A673 (cell line): ENCODE measurements at regions not wholly inside any gene's neighbourhood (a gene's known extent, or its start where the extent isn't known, plus 50 kb on each side); places are given as distances from the start of the nearest gene placed in this dataset.

ENCODE experiments used
- BruUV-seq: library from RNA; stranded (reverse); fragments of 400-500 nt; replicated peaks from 2 replicates; lab custom pipeline; 2021; lab: Mats Ljungman, UMichigan
- CTCF ChIA-PET: fragments of 300-600 bp; sonication (Branson Sonifier 250); formaldehyde crosslinking; loops from one replicate; lab custom pipeline; 2022; ENCODE audit warnings: antibody characterized with exemption; lab: Charles Lee
- POLR2A ChIA-PET: fragments of 300-600 bp; sonication (Branson Sonifier 250); formaldehyde crosslinking; loops from one replicate; lab custom pipeline; 2022; ENCODE audit warnings: antibody characterized with exemption; ENCODE audit not compliant: low non-redundant PET; lab: Charles Lee
- DNase-seq: peaks from one replicate; pipeline ENCODE4 v3.0.0-alpha.2; 2015; ENCODE audit warnings: low spot score
- H3K27ac ChIP-seq: fragments of 200-600 bp; sonication (generic); 2 replicates; pipeline ENCODE4 v1.5.1; 2016; ENCODE audit warnings: mixed run types, low read depth, mild to moderate bottlenecking, mixed read lengths, antibody characterized with exemption, low read length; ENCODE audit not compliant: poor library complexity, severe bottlenecking
- H3K27me3 ChIP-seq: fragments of 200-600 bp; sonication (generic); replicated peaks from 2 replicates; pipeline ENCODE4 v1.6.1; 2017; ENCODE audit warnings: mixed run types, low read depth, mild to moderate bottlenecking, mixed read lengths, antibody characterized with exemption, low read length; ENCODE audit not compliant: insufficient read depth, poor library complexity
- H3K36me3 ChIP-seq: fragments of 200-600 bp; sonication (generic); 2 replicates; pipeline ENCODE4 v1.6.1; 2016; ENCODE audit warnings: mixed run types, mild to moderate bottlenecking, mixed read lengths, antibody characterized with exemption, low read length; ENCODE audit not compliant: insufficient read depth, poor library complexity, severe bottlenecking
- H3K4me1 ChIP-seq: fragments of 200-600 bp; sonication (generic); 2 replicates; pipeline ENCODE4 v1.6.1; 2017; ENCODE audit warnings: mixed run types, mild to moderate bottlenecking, mixed read lengths, antibody characterized with exemption, low read length; ENCODE audit not compliant: insufficient read depth, poor library complexity, severe bottlenecking
- H3K4me3 ChIP-seq: fragments of 200-600 bp; sonication (generic); 2 replicates; pipeline ENCODE4 v1.5.1; 2016; ENCODE audit warnings: low read depth, mixed run types, mild to moderate bottlenecking, mixed read lengths, low read length; ENCODE audit not compliant: poor library complexity, severe bottlenecking
- H3K9me3 ChIP-seq: fragments of 200-600 bp; sonication (generic); 2 replicates; pipeline ENCODE4 v1.6.1; 2016; ENCODE audit warnings: mixed run types, low read depth, mild to moderate bottlenecking, mixed read lengths, antibody characterized with exemption, low read length; ENCODE audit not compliant: poor library complexity, severe bottlenecking
- CTCF ChIP-seq: fragments of 300-800, 200-600 bp; sonication (generic); conservative IDR thresholded peaks from 2 replicates; pipeline ENCODE4 v1.5.1; 2017; ENCODE audit warnings: low read depth, mild to moderate bottlenecking, antibody characterized with exemption, low read length, moderate library complexity, mixed read lengths
- EZH2 ChIP-seq: fragments of 200-600 bp; sonication (generic); IDR thresholded peaks from 2 replicates; pipeline ENCODE4 v1.6.1; 2017; ENCODE audit warnings: borderline replicate concordance, low read depth, mild to moderate bottlenecking, mixed read lengths, antibody characterized with exemption, low read length; ENCODE audit not compliant: poor library complexity, severe bottlenecking
- intact Hi-C: fragments of 100-400 bp; cut with micrococcal nuclease; formaldehyde crosslinking; loops from one replicate; pipeline ENCODE4 v1.10.0; 2022; ENCODE audit not compliant: unreplicated experiment

GRCh38 chr15:47917881-47918280 lies 200.6 kb downstream of the SEMA6D start:
- no peaks in the 10 kb centered on the region for H3K27me3 ChIP-seq
- BruUV-seq: no TSS peak
- DNase-seq: no peak
- no peak overlapping the region for H3K27ac ChIP-seq
- H3K36me3 ChIP-seq: no peaks in the 10 kb centered on the region
- TF ChIP-seq EZH2: no peak
- H3K4me3 ChIP-seq: no peak overlapping the region
- CTCF ChIA-PET: no interaction called here
- POLR2A ChIA-PET: no interaction called here
- intact Hi-C loops: no loop called here
- H3K4me1 ChIP-seq: peaks cover 3% of the 10 kb centered on the region
- no peaks in the 10 kb centered on the region for H3K9me3 ChIP-seq

- no peak for DNase-seq
- CTCF ChIA-PET: no interaction called here
- H3K4me3 ChIP-seq: no peak overlapping the region
- no peaks in the 10 kb centered on the region for H3K9me3 ChIP-seq
- no peaks in the 10 kb centered on the region for H3K27me3 ChIP-seq
- intact Hi-C loops: no loop called here
- POLR2A ChIA-PET: no interaction called here
- peaks cover 11% of the 10 kb centered on the region for H3K4me1 ChIP-seq
- no peak overlapping the region for H3K27ac ChIP-seq
- TF ChIP-seq EZH2 (no peak), CTCF (no peak)
- H3K36me3 ChIP-seq: no peaks in the 10 kb centered on the region
- BruUV-seq: no TSS peak
These were observed 201.6 kb downstream of the SEMA6D start for GRCh38 chr15:47918877-47919276.

- ChIA-PET POLR2A (no interaction called here), CTCF (interaction anchor here (1.0 kb wide), 1 partner anchor 26 kb away, joined by 11 read pairs; no protein-coding TSS in a partner anchor)
- TF ChIP-seq CTCF (no peak), EZH2 (no peak)
- no peaks in the 10 kb centered on the region for H3K36me3 ChIP-seq
- DNase-seq: peak; percentile 94
- no peaks in the 10 kb centered on the region for H3K9me3 ChIP-seq
- peak overlapping the region; percentile 72 for H3K27ac ChIP-seq
- H3K4me3 ChIP-seq: peak overlapping the region; percentile 33
- intact Hi-C loops: loop anchor here (1.0 kb wide), 1 partner anchor 25 kb away; no protein-coding TSS in a partner anchor
- H3K4me1 ChIP-seq: peaks cover 34% of the 10 kb centered on the region
- BruUV-seq: no TSS peak
- no peaks in the 10 kb centered on the region for H3K27me3 ChIP-seq
These were observed 196.4 kb upstream of the SLC24A5 start for GRCh38 chr15:47924381-47924780.

- POLR2A ChIA-PET: no interaction called here
- intact Hi-C loops: no loop called here
- Histone ChIP-seq H3K27ac (no peak overlapping the region), H3K4me1 (peaks cover 19% of the 10 kb centered on the region), H3K36me3 (no peaks in the 10 kb centered on the region), H3K9me3 (no peaks in the 10 kb centered on the region), H3K4me3 (no peak overlapping the region), H3K27me3 (no peaks in the 10 kb centered on the region)
- no peak for DNase-seq
- BruUV-seq: no TSS peak
- CTCF ChIA-PET: no interaction called here
- TF ChIP-seq CTCF (no peak), EZH2 (no peak)
These were observed 191.5 kb upstream of the SLC24A5 start for GRCh38 chr15:47929138-47929803.
